HG03521 (cell line): ENCODE measurements at regions not wholly inside any gene's neighbourhood (a gene's known extent, or its start where the extent isn't known, plus 50 kb on each side); places are given as distances from the start of the nearest gene placed in this dataset.
"Not testable (repeated sequence)": the region's sequence is repeated elsewhere in the genome, so short reads cannot be mapped to it uniquely, and the experiment has no call there.

ENCODE experiments used
- ATAC-seq: cut with Tn5 transposase; IDR thresholded peaks from one replicate; pipeline ENCODE4 v1.9.1; 2021; ENCODE audit warnings: mild to moderate bottlenecking, moderate library complexity; ENCODE audit not compliant: unreplicated experiment

- no peak for ATAC-seq
Observed at GRCh38 chr7:142698429-142698828, 50.8 kb upstream of the PRSS1 start.

GRCh38 chr7:142697270-142697669, 52.0 kb upstream of the PRSS1 start:
- ATAC-seq = no peak

GRCh38 chr7:142696456-142697179, 52.7 kb upstream of the PRSS1 start:
- ATAC-seq = no peak

GRCh38 chr7:142693911-142694310, 55.4 kb upstream of the PRSS1 start:
- no peak for ATAC-seq

- no peak for ATAC-seq
Observed at GRCh38 chr7:142690554-142691182, 58.6 kb upstream of the PRSS1 start.

- no peak for ATAC-seq
Observed at GRCh38 chr7:142689439-142690120, 59.7 kb upstream of the PRSS1 start.

- no peak for ATAC-seq
Observed at GRCh38 chr7:142685877-142686508, 63.3 kb upstream of the PRSS1 start.

GRCh38 chr7:142681314-142682092, 67.8 kb upstream of the PRSS1 start:
- ATAC-seq = no peak

- ATAC-seq = no peak
Observed at GRCh38 chr7:142671506-142671905, 77.8 kb upstream of the PRSS1 start.

GRCh38 chr7:142670511-142670910, 78.8 kb upstream of the PRSS1 start:
- ATAC-seq = no peak

GRCh38 chr7:142669074-142669654, 80.1 kb upstream of the PRSS1 start:
- no peak for ATAC-seq

GRCh38 chr7:142668495-142668894, 80.8 kb upstream of the PRSS1 start:
- no peak for ATAC-seq

- ATAC-seq = no peak
Observed at GRCh38 chr7:142657376-142657775, 91.9 kb upstream of the PRSS1 start.

GRCh38 chr7:142654398-142654797, 94.9 kb upstream of the PRSS1 start:
- ATAC-seq = no peak

- no peak for ATAC-seq
Observed at GRCh38 chr7:142647749-142648148, 101.5 kb upstream of the PRSS1 start.

GRCh38 chr7:142646386-142647140, 102.7 kb upstream of the PRSS1 start:
- no peak for ATAC-seq

- no peak for ATAC-seq
Observed at GRCh38 chr7:142645777-142646176, 103.5 kb upstream of the PRSS1 start.

GRCh38 chr7:142642316-142642715, 107.0 kb upstream of the PRSS1 start:
- no peak for ATAC-seq

- not testable (repeated sequence) for ATAC-seq
Observed at GRCh38 chr7:142641252-142641651, 108.0 kb upstream of the PRSS1 start.

- ATAC-seq = no peak
Observed at GRCh38 chr7:142638581-142638980, 110.7 kb upstream of the PRSS1 start.
